Vagina (tissue), 2 donors: ENCODE measurements at regions not wholly inside any gene's neighbourhood (a gene's known extent, or its start where the extent isn't known, plus 50 kb on each side); places are given as distances from the start of the nearest gene placed in this dataset.

Experiments used
- DNase-seq, 2 donors: peaks; one replicate each; pipeline ENCODE4 v3.0.0-alpha.2; 2017; ENCODE audit errors: extremely low spot score in 2 of 2
- H3K27ac ChIP-seq: fragments of 200-600 bp; sonication (generic); one replicate; pipeline ENCODE4 v1.5.1; 2019
- H3K27me3 ChIP-seq: fragments of 200-600 bp; sonication (generic); one replicate; pipeline ENCODE4 v1.5.1; 2019
- H3K36me3 ChIP-seq, 2 donors: fragments of 200-600 bp; sonication (generic); one replicate each; pipeline ENCODE4 v1.5.1; 2017 to 2019
- H3K4me1 ChIP-seq: fragments of 200-600 bp; sonication (generic); one replicate; pipeline ENCODE4 v1.5.1; 2019
- H3K4me3 ChIP-seq, 2 donors: fragments of 200-600 bp; sonication (generic); 1 replicate in 1 of 2; 2 replicates in 1 of 2; pipeline ENCODE4 v1.5.1; 2016 to 2019
- H3K9me3 ChIP-seq: fragments of 200-600 bp; sonication (generic); one replicate; pipeline ENCODE4 v1.5.1; 2019
- POLR2A ChIP-seq, 2 donors: fragments of 450-650 bp; IDR thresholded peaks; one replicate each; pipeline ENCODE4 v1.6.1; 2017; ENCODE audit warnings: antibody characterized with exemption in 2 of 2, mild to moderate bottlenecking in 2 of 2, moderate library complexity in 2 of 2
- POLR2AphosphoS5 ChIP-seq, 2 donors: sonication (generic); formaldehyde crosslinking; IDR thresholded peaks; one replicate each; pipeline ENCODE4 v1.9.0; 2017; ENCODE audit warnings: antibody characterized with exemption in 2 of 2, mild to moderate bottlenecking in 2 of 2, low read depth in 1 of 2; ENCODE audit not compliant: insufficient read depth in 1 of 2
- intact Hi-C: fragments of 100-400 bp; cut with DNase I; formaldehyde crosslinking; loops from one replicate; pipeline ENCODE4 v1.15.1; 2023
- TF ChIP-seq, protein P1 (sequence below), 3 experiments: fragments of 450-650 bp in 2 of 3; fragments of 200-600 bp in 1 of 3; sonication (generic) in 1 of 3; IDR thresholded peaks; one replicate each; pipeline ENCODE4 v1.5.1; 2017 to 2019; ENCODE audit warnings: antibody characterized with exemption in 3 of 3, mild to moderate bottlenecking in 2 of 3, moderate library complexity in 2 of 3

DNA sequence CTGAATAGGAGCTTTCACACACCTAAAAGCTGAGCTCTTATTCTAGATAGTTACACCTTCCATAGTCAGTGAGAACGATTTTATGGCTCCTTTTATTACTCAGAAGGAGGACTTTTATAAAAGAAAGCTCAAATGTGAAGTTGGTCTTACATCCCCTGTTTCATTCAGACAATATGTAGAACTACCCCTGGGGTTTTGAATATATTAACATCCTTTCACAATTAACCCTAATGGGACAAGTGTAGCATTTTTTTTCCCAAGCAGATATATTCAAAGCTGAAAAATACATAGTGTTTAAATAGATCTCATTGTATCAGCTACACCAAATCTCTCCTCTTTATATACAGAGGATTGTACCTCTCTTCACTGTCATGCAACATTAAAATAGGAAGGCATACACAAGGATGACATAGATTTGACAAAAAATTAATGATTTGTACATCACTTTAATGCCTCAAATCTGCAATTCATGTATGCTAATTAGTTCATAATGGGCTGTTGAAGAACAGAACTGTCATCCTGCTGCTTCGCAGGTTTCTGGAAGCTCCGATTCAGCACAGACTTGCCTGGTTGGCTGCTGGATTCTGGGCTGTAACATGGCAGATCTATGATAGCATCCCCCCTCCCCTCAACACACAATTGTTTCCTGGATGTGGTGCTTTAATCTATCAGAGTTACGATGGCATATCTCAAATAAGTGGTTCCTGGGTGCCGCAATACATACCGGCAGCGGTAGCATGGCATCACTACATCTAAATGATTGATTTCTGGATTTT lies 129.7 kb upstream of the PARD3B start:
- TF ChIP-seq POLR2A (IDR thresholded peaks at IDR 0.05), result no peak
- TF ChIP-seq POLR2AphosphoS5 (IDR thresholded peaks at IDR 0.05; ENCODE audit: insufficient read depth in 1 of 2, low read depth in 1 of 2), result no peak
- TF ChIP-seq, protein P1, sequence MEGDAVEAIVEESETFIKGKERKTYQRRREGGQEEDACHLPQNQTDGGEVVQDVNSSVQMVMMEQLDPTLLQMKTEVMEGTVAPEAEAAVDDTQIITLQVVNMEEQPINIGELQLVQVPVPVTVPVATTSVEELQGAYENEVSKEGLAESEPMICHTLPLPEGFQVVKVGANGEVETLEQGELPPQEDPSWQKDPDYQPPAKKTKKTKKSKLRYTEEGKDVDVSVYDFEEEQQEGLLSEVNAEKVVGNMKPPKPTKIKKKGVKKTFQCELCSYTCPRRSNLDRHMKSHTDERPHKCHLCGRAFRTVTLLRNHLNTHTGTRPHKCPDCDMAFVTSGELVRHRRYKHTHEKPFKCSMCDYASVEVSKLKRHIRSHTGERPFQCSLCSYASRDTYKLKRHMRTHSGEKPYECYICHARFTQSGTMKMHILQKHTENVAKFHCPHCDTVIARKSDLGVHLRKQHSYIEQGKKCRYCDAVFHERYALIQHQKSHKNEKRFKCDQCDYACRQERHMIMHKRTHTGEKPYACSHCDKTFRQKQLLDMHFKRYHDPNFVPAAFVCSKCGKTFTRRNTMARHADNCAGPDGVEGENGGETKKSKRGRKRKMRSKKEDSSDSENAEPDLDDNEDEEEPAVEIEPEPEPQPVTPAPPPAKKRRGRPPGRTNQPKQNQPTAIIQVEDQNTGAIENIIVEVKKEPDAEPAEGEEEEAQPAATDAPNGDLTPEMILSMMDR (IDR thresholded peaks at IDR 0.05), result no peak
- Histone ChIP-seq H3K36me3 (no peaks in the 10 kb centered on the region), H3K27ac (no peak overlapping the region), H3K4me1 (no peaks in the 10 kb centered on the region), H3K27me3 (no peaks in the 10 kb centered on the region), H3K4me3 (no peak overlapping the region), H3K9me3 (peaks cover 4% of the 10 kb centered on the region)
- intact Hi-C loops, result no loop called here
- no peak for DNase-seq

DNA sequence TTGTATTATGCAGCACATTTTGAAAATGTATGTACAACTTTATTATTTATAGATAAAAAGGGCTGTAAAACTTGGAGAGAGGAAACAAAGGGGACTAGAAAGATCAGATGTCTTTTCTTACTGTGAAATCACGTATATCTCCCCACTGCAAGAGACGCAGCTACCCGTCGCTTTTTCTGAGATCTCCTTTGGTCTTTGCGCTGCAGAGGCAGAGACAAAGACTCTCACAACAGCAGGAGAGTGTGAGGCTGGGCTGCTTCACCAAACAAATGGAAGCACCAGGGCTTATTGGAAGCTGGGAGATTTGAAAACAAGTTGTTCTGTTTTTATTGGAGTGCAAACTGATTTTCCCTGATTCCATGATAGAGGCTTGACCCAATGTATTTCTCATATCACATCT lies 129.0 kb upstream of the PARD3B start:
- H3K36me3 ChIP-seq, result no peaks in the 10 kb centered on the region
- intact Hi-C loops, result no loop called here
- no peak overlapping the region for H3K4me3 ChIP-seq
- H3K27me3 ChIP-seq, result no peaks in the 10 kb centered on the region
- no peak for DNase-seq
- H3K9me3 ChIP-seq, result peaks cover 4% of the 10 kb centered on the region
- H3K27ac ChIP-seq, result no peak overlapping the region
- TF ChIP-seq, protein P1 (IDR thresholded peaks at IDR 0.05), result no peak
- TF ChIP-seq POLR2AphosphoS5 (IDR thresholded peaks at IDR 0.05; ENCODE audit: insufficient read depth in 1 of 2, low read depth in 1 of 2) (no peak), POLR2A (IDR thresholded peaks at IDR 0.05) (no peak)
- H3K4me1 ChIP-seq, result no peaks in the 10 kb centered on the region

DNA sequence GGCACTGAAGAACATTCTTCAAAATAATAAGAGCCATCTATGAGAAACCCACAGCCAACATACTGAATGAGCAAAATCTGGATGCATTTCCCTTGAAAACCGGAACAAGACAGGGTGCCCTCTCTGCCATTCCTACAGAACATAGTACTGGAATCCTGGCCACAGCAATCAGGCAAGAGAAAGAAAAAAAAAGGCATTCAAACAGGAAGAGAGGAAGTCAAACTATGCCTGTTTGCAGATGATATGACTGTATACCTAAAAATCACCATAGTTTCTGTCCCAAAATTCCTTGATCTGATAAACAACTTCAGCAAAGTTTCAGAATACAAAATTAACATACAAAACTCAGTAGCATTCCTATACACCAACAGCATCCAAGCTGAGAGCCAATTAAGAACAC lies 119.5 kb upstream of the PARD3B start:
- TF ChIP-seq, protein P1 (IDR thresholded peaks at IDR 0.05), result no peak
- TF ChIP-seq POLR2AphosphoS5 (IDR thresholded peaks at IDR 0.05; ENCODE audit: insufficient read depth in 1 of 2, low read depth in 1 of 2) (no peak), POLR2A (IDR thresholded peaks at IDR 0.05) (no peak)
- H3K9me3 ChIP-seq, result no peaks in the 10 kb centered on the region
- intact Hi-C loops, result no loop called here
- no peak for DNase-seq
- no peak overlapping the region for H3K4me3 ChIP-seq
- no peaks in the 10 kb centered on the region for H3K27me3 ChIP-seq
- no peaks in the 10 kb centered on the region for H3K4me1 ChIP-seq
- no peaks in the 10 kb centered on the region for H3K36me3 ChIP-seq
- no peak overlapping the region for H3K27ac ChIP-seq

DNA sequence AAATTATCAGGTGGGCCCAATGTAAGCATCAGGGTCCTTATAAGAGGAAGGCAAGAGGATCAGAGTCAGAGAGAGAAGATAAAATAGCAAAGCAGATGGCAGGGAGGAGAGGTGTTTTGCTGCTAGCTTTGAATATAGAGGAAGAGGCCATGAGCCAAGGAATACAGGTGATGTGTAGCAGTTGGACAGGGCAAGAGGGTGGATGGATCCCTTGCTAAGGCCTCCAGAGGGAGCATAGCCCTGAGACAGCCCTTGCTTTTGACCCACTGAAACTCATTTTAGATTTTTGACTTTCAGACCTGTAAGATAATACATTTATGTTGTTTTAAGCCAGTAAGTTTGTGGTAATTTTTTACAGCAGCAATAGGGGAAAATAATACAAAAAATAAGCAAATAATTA lies 116.6 kb upstream of the PARD3B start:
- DNase-seq, result no peak
- Histone ChIP-seq H3K9me3 (no peaks in the 10 kb centered on the region), H3K27me3 (no peaks in the 10 kb centered on the region), H3K36me3 (no peaks in the 10 kb centered on the region), H3K4me3 (no peak overlapping the region), H3K4me1 (no peaks in the 10 kb centered on the region), H3K27ac (no peak overlapping the region)
- intact Hi-C loops, result no loop called here
- TF ChIP-seq, protein P1 (IDR thresholded peaks at IDR 0.05), result no peak
- TF ChIP-seq POLR2AphosphoS5 (IDR thresholded peaks at IDR 0.05; ENCODE audit: insufficient read depth in 1 of 2, low read depth in 1 of 2), result no peak
- TF ChIP-seq POLR2A (IDR thresholded peaks at IDR 0.05), result no peak

DNA sequence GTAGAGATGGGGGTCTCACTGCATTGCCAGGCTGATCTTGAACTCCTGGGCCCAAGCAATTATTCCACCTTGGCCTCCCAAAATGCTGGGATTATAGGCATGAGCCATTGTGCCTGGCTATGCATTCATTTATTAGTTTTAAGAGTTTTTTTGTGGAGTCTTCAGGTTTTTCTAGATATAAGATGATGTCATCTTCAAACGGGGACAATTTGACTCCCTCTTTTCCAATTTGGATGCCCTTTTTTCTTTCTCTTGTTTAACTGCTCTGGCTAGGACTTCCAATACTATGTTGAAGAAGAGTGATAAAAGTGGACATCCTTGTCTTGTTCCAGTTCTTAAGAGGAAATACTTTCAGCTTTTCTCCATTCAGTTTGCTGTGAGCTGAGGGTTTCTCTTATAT lies 113.7 kb upstream of the PARD3B start:
- no peak overlapping the region for H3K27ac ChIP-seq
- no peaks in the 10 kb centered on the region for H3K4me1 ChIP-seq
- no peaks in the 10 kb centered on the region for H3K27me3 ChIP-seq
- TF ChIP-seq POLR2A (IDR thresholded peaks at IDR 0.05) (no peak), POLR2AphosphoS5 (IDR thresholded peaks at IDR 0.05; ENCODE audit: insufficient read depth in 1 of 2, low read depth in 1 of 2) (no peak)
- TF ChIP-seq, protein P1 (IDR thresholded peaks at IDR 0.05), result no peak
- DNase-seq, result no peak
- H3K4me3 ChIP-seq, result no peak overlapping the region
- intact Hi-C loops, result no loop called here
- H3K9me3 ChIP-seq, result no peaks in the 10 kb centered on the region
- no peaks in the 10 kb centered on the region for H3K36me3 ChIP-seq
